Stomach (tissue), 4 donors: ENCODE measurements at regions not wholly inside any gene's neighbourhood (a gene's known extent, or its start where the extent isn't known, plus 50 kb on each side); places are given as distances from the start of the nearest gene placed in this dataset.

Experiments used
- EP300 ChIP-seq: sonication (generic); formaldehyde crosslinking; IDR thresholded peaks from one replicate; pipeline ENCODE4 v1.6.1; 2017; ENCODE audit warnings: antibody characterized with exemption
- POLR2A ChIP-seq, 4 donors: fragments of 450-650 bp; IDR thresholded peaks; one replicate each; pipeline ENCODE4 v1.6.1; 2016; ENCODE audit warnings: antibody characterized with exemption in 4 of 4, control low read depth in 2 of 4, mild to moderate bottlenecking in 1 of 4, moderate library complexity in 1 of 4
- POLR2AphosphoS5 ChIP-seq, 3 donors: sonication (generic); formaldehyde crosslinking; IDR thresholded peaks; one replicate each; pipeline ENCODE4 v1.6.1; 2016; ENCODE audit warnings: antibody characterized with exemption in 3 of 3
- TF ChIP-seq, protein P1 (sequence below), 7 experiments: fragments of 450-650 bp in 4 of 7; fragments of 200-600 bp in 3 of 7; sonication (generic) in 3 of 7; IDR thresholded peaks; one replicate each; pipeline ENCODE4 v1.5.1; 2016 to 2019; ENCODE audit warnings: antibody characterized with exemption in 7 of 7, control low read depth in 2 of 7, mild to moderate bottlenecking in 1 of 7

GRCh38 chr12:86770871-86771270, 514.7 kb upstream of the MGAT4C start:
- TF ChIP-seq, protein P1, sequence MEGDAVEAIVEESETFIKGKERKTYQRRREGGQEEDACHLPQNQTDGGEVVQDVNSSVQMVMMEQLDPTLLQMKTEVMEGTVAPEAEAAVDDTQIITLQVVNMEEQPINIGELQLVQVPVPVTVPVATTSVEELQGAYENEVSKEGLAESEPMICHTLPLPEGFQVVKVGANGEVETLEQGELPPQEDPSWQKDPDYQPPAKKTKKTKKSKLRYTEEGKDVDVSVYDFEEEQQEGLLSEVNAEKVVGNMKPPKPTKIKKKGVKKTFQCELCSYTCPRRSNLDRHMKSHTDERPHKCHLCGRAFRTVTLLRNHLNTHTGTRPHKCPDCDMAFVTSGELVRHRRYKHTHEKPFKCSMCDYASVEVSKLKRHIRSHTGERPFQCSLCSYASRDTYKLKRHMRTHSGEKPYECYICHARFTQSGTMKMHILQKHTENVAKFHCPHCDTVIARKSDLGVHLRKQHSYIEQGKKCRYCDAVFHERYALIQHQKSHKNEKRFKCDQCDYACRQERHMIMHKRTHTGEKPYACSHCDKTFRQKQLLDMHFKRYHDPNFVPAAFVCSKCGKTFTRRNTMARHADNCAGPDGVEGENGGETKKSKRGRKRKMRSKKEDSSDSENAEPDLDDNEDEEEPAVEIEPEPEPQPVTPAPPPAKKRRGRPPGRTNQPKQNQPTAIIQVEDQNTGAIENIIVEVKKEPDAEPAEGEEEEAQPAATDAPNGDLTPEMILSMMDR (IDR thresholded peaks at IDR 0.05), result no peak
- TF ChIP-seq POLR2A (IDR thresholded peaks at IDR 0.05), result no peak
- TF ChIP-seq EP300, result no peak
- no peak for TF ChIP-seq POLR2AphosphoS5 (IDR thresholded peaks at IDR 0.05)
